ENCODE measurements at regions not wholly inside any gene's neighbourhood (a gene's known extent, or its start where the extent isn't known, plus 50 kb on each side); places are given as distances from the start of the nearest gene placed in this dataset.

DNA sequence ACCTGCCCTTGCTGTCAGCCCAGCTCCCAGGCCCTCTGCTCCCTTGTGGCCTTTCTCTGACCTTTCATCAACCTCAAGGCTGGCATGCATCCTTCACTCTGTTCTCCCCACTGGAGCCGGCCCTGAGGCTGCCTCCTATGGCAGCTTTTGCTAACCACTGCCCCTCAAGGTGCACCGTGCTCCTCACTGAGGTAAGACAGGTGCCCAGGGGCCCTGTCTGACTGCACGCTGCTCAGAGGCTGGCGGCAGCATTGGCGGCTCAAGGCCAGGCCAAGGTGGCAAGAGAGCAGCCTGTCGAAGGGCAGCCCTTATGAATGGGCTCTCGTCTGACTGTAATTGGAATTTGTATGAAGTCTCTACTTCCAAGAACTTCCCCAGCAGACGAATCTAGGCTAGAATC lies 172.6 kb downstream of the ZNF248 start:
- DNase-seq = no peak

GRCh38 chr10:37682617-37683016 lies 174.8 kb downstream of the ZNF248 start:
- no peak for DNase-seq

DNA sequence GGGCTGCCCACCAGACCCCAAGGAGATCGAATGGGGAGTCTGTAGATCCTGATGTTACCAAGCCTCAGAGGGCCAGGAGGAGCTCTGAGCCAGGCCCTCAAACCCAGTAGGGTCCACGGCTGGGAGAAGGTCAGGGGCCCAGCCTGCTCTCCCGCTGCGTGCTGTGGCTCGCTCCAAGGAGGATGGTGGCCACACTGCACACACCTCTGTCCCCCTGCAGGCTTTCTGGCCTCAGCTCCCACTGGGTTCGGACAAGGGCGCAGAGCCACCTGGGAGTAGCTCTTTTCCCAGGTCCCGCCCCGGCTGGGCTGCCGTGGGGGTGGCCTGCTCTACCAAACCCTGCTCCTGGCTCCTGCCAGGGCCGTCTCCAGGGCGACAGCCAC lies 175.8 kb downstream of the ZNF248 start:
- DNase-seq = no peak

DNA sequence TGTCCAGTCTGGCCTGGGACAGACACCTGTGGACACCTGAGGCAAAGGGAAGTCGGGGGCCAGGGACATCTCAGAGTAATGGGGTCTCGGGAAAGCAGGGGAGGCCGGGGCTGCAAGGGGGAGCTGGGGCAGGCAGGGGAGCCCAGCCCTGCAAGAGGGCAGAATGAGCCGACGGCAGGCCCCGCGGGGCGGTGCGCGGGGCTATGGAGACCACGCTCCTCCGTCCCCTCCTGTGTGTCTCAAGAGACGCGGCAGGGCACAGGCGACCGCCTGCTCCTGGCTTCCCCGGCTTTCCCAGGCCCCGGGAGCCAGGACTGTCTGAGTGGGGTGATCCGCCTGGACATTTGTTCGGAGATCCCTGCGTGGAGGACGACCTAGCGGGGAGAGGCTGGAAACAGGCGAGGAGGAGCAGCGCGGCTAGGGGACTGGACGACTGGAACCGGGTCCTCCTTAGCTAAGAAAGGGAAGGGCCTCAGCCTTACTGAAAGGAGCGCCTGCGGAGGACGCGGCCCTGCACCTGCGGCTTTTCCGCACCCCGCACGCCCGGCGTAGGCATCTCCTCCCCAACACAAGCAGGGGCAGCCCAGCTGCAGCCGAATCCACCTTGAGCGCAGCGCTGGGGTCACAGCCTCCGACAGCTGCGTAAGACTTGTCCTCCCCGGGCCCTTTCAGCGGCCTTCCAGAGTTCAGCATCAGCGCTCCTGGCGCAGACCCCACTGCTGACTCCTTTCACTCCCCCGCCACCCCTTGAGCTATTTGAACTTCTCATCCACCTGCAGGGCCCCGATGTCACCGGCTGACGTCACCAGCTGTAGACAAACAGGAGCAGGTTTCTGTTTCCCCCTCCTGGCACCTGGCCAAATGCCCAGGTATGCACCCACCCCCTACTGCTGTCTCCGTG lies 176.4 kb downstream of the ZNF248 start:
- no peak for DNase-seq

- no peak for DNase-seq
Measured at GRCh38 chr10:37680243-37680683, 177.1 kb downstream of the ZNF248 start.

GRCh38 chr10:37679465-37679864 lies 177.9 kb downstream of the ZNF248 start:
- no peak for DNase-seq

- DNase-seq = no peak
Measured at GRCh38 chr10:37675449-37675848, 182.0 kb downstream of the ZNF248 start.

- DNase-seq = no peak
Measured at GRCh38 chr10:37671802-37672201, 185.6 kb downstream of the ZNF248 start.

DNA sequence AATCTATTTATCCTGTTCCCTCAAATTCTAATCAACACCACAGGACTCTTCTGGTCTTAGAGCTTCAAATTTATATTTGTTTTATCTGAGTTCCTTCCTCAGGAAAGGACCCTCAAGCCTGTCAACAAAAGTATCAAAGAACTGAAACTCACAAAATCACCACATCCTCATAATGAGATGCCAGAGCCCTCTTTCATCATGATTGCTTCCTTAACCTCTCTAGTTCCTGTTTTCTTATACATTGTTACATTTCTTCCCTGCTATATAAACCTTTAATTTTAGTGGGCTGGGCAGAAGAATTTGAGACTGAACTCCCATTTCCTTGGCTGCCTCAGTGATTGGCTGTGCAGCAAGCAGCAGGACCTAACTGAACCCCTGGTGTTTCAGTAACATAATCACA lies 189.7 kb downstream of the ZNF248 start:
- DNase-seq = no peak

DNA sequence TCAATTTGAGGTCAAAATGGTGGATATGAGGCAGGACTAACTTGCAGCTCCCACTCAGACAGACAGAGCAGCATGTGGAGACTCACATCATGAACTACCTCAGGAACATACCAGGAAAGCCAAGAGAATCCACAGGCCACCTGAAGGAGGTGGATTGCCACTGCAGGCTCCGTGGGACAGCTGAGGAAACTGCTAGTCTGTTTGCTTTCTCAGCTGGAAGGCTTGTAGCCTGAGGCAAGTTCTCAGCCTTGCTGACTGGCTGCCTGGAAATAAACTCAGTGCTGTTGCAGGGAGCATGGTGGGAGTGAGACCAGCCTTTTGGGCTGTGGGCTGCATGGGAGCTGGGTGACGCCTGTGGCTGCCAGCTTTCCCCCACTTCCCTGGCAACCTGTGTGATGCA lies 202.9 kb downstream of the ZNF248 start:
- no peak for DNase-seq

DNA sequence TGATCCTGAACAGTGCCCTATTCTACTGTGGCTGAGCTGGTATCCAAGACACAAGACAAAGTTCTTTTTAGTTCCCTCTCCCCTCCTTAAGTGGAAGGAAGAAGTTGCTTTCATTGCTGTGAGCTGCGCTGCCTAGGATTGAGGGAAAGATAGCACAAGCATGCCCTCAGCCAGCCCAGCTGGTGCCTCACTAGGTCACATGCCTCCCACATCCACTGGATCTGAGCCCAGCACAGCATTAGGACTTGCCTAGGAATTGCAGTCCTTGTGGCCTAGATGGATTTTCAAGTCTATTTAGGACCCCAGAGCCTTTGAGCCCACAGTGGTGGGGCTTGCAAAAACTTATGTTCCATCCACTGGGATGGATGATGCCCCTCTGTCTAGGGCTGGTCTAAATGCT lies 214.2 kb downstream of the ZNF248 start:
- no peak for DNase-seq

DNA sequence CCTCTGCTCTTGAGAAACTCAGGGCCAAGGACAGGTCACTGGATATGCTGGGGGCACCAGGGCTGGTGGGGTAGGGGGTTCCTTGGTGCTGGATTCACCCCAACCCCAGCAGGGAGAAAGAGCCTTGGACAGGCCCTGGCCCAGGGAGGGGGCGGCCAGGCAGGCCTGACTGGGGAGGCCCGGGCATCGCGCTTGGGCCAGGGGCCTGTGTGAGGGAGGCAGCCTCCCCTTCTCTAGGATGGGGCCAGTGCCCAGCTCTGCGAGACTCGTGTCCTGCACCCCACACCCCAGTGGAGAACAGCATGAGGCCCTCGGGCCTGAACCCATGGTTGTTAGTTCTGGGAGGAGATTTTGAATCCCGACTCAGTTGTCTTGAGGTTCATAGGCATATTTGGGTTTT lies 217.1 kb downstream of the ZNF248 start:
- no peak for DNase-seq

DNA sequence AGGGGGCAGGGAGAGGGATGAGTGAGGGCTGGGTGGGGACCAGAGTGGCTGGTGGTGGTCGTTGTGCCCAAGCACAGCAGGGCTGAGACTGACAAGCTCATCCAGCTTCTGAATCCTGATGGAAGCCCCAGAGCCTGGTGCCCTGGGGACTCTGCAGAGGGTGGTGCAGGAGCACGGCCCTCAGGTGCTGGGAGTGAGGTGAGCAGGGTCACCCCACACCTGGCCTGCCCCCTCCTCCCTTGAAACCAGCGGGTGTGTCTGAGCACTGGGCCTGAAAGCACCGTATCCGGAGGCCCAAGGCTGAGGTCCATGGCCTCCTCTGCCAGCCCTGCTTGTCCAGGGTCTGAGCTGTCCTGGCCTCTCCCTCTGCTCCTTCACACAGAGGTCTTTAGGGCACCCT lies 218.2 kb downstream of the ZNF248 start:
- no peak for DNase-seq

DNA sequence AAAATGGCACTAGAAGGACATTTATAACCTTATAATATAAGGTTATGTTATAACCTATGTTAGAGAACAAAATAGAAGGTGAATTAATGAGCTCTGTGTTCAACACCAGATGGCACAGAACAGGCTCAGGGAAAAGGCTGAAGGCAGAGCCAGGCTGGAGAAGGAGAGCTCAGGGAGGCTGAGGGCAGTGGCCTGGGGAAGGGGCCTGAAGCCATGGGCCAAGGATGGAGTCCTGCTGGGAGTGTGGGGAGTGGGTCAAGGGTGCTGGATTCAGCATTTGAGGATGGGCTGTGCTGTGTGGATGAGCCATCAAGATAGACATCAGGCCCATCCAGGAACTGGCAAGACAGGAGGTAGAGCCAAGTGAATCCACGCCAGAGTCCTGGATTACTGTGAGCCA lies 218.8 kb downstream of the ZNF248 start:
- DNase-seq = no peak

DNA sequence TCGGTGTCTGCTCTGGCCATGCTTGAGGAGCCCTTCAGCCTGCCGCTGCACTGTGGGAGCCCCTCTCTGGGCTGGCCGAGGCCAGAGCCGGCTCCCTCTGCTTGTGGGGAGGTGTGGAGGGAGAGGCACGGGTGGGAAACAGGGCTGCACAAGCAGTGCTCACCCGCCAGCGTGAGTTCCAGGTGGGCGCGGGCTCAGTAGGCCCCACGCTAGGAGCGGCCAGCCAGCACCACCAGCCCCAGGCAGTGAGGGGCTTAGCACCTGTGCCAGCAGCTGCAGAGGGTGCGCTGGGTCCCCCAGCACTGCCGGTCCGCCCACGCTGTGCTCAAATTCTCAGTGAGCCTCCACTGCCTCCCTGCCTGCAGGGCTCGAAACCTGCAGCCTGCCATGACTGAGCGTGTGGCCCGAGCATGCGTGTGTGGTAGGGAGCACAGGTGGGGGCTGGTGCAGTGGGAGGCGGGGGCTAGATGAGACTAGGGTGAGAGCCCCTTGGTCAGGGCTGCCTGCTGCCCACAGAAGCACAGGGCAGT lies 223.0 kb downstream of the ZNF248 start:
- no peak for DNase-seq

DNA sequence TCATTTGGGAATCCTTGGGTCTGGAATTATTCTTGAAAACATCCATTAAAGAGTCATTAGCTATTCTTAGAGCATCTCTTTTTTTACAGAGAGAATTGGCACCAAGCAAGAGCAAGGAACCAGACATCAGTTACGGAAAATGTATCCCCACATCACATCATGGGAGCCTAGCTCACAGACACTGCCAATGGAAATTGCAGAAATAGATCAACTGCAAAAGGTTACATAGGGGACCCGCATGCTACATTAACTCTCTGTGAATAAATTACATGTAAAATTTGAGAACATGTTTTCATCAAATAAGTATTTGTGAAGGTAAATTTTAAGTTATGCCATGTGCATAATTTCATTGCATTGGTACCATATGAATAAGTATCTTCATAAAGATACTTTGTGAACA lies 224.8 kb downstream of the ZNF248 start:
- no peak for DNase-seq

DNA sequence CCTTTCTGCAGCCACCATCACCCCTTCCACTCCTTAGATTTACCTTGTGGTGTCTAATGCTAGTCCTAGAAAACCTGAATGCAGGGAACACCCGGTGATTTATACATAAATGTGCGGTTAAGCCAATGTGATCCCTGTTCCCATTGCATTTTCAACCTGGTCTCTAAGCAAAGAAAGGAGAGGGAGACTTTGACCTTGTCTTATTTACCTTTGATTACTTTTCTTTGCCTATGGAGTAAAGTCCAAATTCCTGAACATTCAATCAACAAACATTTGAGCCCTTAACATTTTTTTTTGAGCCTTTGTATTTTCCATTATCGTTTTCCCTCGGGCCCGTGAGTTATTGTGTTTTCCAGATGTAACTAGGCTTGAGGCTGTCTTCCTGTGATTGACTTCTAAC lies 233.9 kb downstream of the ZNF248 start:
- DNase-seq = no peak

GRCh38 chr10:37619336-37619735 lies 238.1 kb downstream of the ZNF248 start:
- no peak for DNase-seq

DNA sequence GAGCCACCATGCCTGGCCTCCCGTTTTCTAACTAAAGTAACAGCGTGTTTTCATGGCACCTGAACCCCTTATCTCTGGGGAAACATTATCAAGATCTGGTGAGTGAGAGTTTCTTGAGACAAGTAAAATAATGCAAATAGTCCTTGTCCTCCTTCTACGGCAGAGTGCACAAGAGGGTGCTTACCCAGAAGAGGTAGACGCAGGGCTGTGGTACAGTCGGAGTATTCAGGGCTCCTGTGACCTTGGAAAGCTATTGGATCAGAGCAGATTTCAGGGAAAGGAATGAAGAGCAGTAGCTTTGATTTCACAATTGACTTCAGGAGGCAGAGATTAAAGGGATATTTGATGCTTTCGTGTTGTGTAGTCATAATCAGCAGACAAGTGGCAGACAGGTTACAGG lies 269.1 kb downstream of the ZNF248 start:
- DNase-seq = no peak

- no peak for DNase-seq
Measured at GRCh38 chr10:37584643-37585042, 272.8 kb downstream of the ZNF248 start.

DNA sequence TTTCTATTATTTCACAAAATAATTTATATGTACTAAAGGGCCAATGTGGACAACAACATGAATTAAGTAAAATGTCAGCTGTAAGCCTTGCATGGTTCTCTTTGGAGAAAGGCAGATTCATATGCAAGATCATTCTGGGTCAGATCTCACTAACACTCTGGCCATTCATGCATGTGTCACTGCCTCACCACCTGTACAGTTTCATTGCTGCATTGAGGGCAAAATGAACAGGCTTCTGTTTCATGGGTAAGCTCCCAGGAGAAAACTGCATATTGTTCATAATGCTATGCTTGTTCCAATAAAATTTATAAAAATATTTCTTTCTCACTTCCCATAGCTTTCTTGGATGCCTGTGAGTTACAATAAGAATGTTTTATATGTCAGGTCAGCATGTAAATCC lies 275.2 kb downstream of the ZNF248 start:
- no peak for DNase-seq

DNA sequence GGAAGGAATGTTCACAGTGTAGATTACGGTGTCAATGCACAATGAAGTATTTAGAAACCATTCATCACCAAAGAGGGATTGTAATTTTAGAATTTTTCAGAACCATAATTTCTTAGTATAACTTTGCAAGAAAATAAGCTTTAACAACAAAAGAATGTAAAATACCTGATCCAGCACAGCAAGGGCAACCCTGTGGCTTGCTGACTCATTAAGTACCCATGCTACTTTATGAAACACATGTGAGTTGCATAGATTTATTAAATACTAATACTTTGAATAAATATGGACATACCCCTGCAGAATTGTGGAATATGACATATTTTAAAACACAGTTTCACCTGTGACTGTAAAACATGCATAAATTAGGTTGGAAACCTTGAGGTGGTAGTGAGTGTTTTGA lies 281.3 kb downstream of the ZNF248 start:
- no peak for DNase-seq

- no peak for DNase-seq
Measured at GRCh38 chr10:37572206-37572605, 285.2 kb downstream of the ZNF248 start.

DNA sequence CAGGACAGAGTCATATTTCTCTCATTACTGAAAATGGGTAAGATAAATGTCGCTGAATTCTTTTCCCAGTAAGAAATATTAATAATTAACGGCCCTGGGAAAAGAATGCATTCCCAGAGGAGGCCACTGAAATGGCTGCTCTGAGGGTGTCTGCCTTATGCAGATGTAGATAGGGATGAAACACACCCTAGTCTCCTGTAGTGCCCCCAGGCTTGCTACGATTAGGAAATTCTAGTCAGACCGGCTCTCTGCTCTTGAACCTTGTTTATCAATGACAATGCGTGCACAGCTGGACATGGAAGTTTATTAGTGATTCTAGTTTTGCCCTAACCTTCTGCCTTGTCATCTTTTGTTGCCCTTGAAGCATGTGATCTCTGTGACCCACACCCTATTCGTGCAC lies 291.1 kb downstream of the ZNF248 start:
- no peak for DNase-seq

DNA sequence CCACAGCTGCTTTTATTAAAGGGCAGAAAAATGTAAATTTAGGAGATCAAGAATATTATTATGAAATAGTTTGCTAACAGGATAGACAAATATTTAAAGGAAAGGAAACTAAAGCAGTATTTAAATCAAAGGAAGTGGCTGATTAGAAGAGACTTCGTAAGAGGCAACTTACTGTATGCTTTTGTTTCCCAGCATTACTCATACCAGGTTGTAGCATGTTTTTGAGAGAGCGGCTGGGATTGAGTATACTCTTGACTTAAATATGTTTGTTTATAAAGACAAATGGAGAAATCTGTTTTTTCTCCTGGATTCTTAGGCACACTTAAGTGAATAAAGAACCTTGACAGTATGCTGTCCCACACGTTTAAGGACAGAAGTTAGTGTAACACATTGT lies 293.7 kb downstream of the ZNF248 start:
- no peak for DNase-seq
